ENCODE measurements at regions not wholly inside any gene's neighbourhood (a gene's known extent, or its start where the extent isn't known, plus 50 kb on each side); places are given as distances from the start of the nearest gene placed in this dataset.

- TF ChIP-seq ZBTB5 (IDR thresholded peaks at IDR 0.05) = no peak
- no peak for TF ChIP-seq RBM14 (IDR thresholded peaks at IDR 0.05; ENCODE audit: borderline replicate concordance, insufficient read depth, low read depth, low read length)
- TF ChIP-seq TARDBP (IDR thresholded peaks at IDR 0.05) = no peak
Measured at GRCh38 chr4:130955520-130955919, 1859.6 kb downstream of the C4orf33 start (continued).

DNA sequence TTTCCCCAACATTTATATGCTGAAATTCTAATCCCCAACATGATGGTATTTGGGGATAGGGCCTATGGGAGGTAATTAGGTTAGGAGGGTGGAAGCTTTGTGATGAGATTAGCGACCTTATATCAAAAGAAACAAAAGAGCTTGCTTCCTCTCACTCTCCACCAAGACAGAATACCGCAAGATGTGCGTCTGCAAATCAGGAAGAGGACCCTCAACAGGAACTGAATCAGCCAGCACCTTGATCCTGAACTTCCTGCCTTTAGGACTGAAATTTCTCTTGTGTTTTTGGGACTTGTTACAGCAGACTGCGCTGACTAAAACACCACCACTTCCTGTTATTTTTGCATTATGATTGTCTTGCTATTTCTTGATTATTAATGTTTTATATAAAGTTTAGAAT lies 1889.4 kb downstream of the C4orf33 start:
- FAIRE-seq (no peak), ATAC-seq (no peak), DNase-seq (ENCODE audit: extremely low read depth in 1 of 4, low spot score in 3 of 4) (no peak)
- Histone ChIP-seq H3K4me1 (replicated peaks in 1 of 2; ENCODE audit: control insufficient read depth in 2 of 2, insufficient read depth in 2 of 2, low read length in 2 of 2) (no peaks in the 10 kb centered on the region), H3K36me3 (ENCODE audit: control insufficient read depth, insufficient read depth, low read length) (no peaks in the 10 kb centered on the region), H2AFZ (ENCODE audit: low read depth, low read length) (no peak overlapping the region), H3K9me3 (replicated peaks; ENCODE audit: control insufficient read depth, insufficient read depth, low read depth, low read length) (no peaks in the 10 kb centered on the region), H3K27me3 (ENCODE audit: control insufficient read depth in 2 of 2, insufficient read depth in 2 of 2, low read length in 2 of 2) (no peaks in the 10 kb centered on the region), H3K27ac (ENCODE audit: extremely low read depth, low read depth, low read length) (no peak overlapping the region), H3K9me1 (ENCODE audit: control insufficient read depth, insufficient read depth, low read length) (no peaks in the 10 kb centered on the region), H3K9ac (ENCODE audit: insufficient read depth in 1 of 2, low read depth in 2 of 2, low read length in 2 of 2) (no peak overlapping the region), H3K4me2 (ENCODE audit: insufficient read depth, low read length) (no peak overlapping the region), H3K4me3 (no peak overlapping the region), H4K20me1 (replicated peaks; ENCODE audit: control insufficient read depth, insufficient read depth, low read length) (no peaks in the 10 kb centered on the region), H3K79me2 (ENCODE audit: control insufficient read depth, insufficient read depth, low read length) (no peaks in the 10 kb centered on the region)
- WGBS (ENCODE audit: insufficient coverage, low coverage, missing lambda C conversion rate) = 0% methylated on average over 4 of the region's 4 CpGs
- intact Hi-C loops (cut with micrococcal nuclease) (no loop called here), in situ Hi-C loops (cut with MboI) (no loop called here)
- BruUV-seq (replicated peaks) = no TSS peak
- CTCF ChIA-PET (ENCODE audit: low intra/inter-chr PET ratio) = no interaction called here
- TF ChIP-seq SMARCC2 (IDR thresholded peaks at IDR 0.05; ENCODE audit: low read depth) (no peak), BRD9 (IDR thresholded peaks at IDR 0.05; ENCODE audit: low read depth, partially characterized antibody) (no peak), ZNF282 (CRISPR knock-in tag; IDR thresholded peaks at IDR 0.05) (no peak)
- POLR2A ChIA-PET = no interaction called here
